ENCODE measurements at regions not wholly inside any gene's neighbourhood (a gene's known extent, or its start where the extent isn't known, plus 50 kb on each side); places are given as distances from the start of the nearest gene placed in this dataset.
"Not testable (repeated sequence)": the region's sequence is repeated elsewhere in the genome, so short reads cannot be mapped to it uniquely, and the experiment has no call there.

GRCh38 chr7:25672496-25672895, 444.2 kb upstream of the NPVF start:
- no peak for DNase-seq

DNA sequence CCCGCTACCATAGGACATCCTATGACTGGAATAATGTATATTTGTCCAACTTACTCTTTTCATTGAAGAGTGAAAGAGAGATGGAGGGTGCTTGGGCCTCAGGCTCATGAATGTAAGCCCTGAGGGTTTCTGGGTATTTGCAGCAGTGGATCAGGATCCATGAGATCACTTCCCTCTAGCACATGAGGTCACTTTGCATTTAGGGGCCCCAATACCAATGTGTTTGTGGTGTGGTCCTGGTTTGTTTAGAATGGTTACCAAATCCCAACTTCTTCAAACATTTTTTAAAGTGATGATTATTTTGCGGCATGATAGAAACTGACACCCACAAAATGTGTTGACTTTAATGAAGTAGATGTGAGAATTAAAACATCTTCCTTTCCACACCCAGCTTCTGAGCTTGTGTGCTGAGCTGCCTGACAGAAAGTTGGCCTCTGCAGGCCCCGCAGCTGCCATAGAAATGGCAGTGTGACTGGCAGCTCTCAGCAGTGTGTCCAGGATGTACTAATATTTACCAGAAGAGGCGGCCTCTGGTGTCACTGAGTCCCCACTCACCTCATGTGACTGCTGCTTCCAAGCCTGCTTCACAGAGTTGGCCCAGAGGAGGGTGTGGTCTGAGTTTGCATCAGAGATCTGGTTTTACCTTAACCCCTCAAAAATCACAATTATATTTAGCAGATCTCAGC, 447.6 kb upstream of the NPVF start:
- no peak for DNase-seq

- DNase-seq, result no peak
These were observed 449.3 kb upstream of the NPVF start for GRCh38 chr7:25677595-25677994.

DNA sequence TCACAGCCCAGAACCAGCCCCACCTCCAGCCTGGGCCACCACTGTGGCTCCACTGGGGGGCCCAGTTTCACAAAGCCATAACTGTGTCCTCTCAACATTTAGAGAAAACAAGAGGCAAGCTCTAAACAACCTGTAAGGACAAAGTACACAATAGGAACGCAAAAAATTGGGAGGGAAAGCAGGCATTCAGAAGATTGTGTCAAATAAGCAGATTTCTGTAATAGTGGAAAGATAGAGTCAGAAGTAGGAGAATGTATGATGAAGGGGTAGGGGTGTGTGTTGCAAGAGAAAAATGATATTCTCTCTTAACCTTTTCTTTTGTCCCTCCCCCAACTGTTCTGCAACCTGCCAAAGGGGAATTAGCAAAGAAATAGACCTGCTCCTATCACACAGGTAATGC, 449.9 kb upstream of the NPVF start:
- DNase-seq, result no peak

GRCh38 chr7:25680636-25681035, 452.4 kb upstream of the NPVF start:
- no peak for DNase-seq

- no peak for DNase-seq
These were observed 456.1 kb upstream of the NPVF start for GRCh38 chr7:25684360-25684759.

DNA sequence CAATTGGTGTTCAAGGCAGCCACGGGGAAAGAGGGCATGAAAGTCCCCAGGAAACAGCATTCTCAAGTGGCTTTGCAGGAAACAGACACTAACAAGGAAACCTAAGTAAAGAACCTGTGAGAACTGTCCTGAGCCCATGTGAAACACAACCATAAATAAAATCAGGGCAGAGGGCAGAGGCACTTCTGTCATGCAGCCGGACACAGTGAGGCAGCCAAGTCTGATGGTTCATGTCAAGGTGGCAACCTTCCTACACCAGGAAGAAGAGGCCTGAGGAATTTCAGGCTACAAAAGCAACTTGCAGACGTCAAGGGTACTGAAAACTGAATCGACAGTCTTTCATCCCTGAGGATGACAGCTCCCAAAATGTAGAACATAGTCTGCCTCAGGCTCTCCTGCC, 458.2 kb upstream of the NPVF start:
- no peak for DNase-seq

- no peak for DNase-seq
These were observed 457.8 kb upstream of the NFE2L3 start for GRCh38 chr7:25694211-25694610.

DNA sequence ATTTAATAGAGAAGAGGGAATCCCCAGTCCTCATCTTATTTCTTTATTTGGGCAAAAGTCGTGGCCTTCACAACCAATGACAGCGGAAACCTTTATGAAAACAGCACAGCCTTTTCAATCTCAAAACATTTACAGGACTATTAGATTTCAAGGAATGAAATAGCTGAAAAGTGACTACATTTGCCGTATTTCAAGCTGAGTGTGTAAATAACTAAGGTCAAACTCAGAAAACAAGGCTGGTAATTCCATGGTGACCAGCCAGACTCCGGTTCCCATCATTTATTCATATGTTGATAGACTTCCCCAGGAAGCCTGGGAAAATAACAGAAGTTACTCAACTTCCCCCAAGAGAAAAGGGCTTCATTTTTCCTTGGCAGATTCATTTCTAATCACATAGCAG, 457.3 kb upstream of the NFE2L3 start:
- DNase-seq, result no peak

DNA sequence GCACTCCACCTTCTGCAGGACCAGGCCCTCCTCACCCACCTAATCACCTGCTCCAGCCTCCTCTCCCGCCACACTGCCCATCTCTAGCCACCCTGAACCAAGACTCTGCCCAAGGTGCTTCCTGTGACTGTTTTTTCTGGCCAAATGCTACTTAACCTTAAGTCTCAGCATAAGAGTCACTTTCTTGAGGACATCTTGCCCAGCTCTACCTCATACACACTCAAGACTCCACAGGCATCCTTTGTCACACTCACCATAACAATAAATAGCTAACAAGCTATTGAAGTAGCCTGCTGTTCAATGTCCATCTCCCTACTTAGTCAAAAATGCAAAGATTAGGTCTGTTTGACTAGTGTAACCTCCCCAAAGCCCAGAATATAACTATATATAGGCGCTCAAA, 455.4 kb upstream of the NFE2L3 start:
- no peak for DNase-seq

DNA sequence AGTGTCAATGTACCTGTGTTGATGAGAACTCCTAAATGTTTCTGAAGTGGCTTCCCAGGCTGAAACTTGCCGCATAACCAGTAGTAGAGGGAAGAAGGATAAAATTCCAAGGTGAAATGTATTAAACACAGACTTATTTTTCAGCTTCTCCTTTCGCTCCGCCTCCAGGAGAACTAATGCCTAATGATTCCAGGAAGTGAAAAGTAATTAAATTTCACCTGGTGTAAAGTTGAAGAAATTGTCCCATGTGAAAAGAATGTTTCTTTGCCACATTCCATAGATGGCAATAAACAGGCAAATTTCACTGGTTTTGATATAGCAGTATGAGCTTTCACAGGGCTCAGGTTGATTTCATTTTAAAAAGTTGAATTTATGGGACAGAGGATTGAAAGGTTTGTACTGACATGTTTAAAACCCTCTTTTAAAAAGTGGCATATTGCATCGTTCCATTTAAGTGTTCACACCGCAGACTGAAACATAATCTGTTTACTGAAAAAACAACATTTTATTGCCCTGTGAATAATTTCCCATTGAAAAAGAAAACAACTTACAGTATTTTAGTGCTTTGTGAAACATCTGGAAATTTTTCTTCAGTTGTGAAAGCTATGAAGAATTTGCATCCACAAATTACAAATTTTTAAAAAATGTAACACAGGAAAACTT, 453.4 kb upstream of the NFE2L3 start:
- DNase-seq, result no peak

- DNase-seq, result not testable (repeated sequence)
These were observed 451.9 kb upstream of the NFE2L3 start for GRCh38 chr7:25700141-25700540.

DNA sequence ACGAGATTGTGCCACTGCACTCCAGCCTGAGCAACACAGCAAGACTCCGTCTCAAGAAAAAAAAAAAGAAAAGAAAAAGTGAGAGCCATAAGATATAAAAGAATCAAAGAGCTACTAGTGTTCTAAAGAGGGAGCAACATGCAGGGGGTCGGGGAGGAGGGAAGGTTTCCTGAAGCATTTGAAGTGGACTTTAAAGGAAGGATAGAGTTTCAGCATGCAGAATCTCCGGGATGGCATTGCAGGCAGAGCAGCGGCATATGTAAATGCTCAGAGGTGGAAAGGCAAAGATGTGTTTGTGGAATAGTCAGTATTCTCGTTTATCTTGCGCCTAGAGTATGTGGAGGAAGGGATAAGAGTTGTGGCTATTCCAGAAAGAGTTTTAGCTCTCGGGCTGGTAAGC, 447.6 kb upstream of the NFE2L3 start:
- no peak for DNase-seq

DNA sequence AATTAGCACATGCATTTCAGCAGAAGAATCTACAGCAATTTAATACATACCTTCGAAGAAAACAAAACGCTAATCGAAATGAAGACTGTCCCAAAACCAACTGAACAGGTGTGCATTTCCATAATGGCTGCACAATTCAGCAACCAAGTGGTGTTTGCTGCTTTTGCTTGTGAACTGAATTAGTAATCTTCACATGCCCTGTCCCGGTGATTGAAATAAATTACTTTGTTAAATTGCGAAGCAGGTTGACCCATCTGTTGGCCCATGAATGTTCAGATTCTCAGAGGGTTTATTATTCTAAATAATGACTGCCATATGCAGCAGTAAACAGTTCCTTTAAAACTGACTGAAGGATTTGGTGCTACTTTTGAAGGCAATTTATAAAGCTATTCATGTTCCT, 445.2 kb upstream of the NFE2L3 start:
- DNase-seq, result no peak

GRCh38 chr7:25707768-25708620, 444.0 kb upstream of the NFE2L3 start:
- DNase-seq, result no peak

DNA sequence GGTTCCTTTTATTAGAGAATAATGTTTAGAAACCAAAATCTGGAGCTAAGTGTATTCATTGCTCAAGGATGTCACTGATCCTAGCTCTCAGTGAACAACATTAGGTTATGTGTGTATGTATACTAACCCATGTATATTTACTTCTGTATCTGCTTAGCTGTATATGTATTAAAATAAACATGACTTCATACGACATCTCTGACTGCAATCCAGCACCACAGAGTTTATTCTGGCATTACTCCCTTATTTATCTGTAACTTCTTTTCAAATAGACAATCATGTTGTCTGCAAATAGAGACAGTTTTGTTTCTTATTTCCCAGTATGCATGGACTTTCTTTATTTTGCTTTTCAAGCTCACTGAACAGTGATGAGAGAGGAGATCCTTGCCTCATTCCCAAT, 441.0 kb upstream of the NFE2L3 start:
- DNase-seq, result no peak

GRCh38 chr7:25711940-25712339, 440.1 kb upstream of the NFE2L3 start:
- DNase-seq, result no peak

DNA sequence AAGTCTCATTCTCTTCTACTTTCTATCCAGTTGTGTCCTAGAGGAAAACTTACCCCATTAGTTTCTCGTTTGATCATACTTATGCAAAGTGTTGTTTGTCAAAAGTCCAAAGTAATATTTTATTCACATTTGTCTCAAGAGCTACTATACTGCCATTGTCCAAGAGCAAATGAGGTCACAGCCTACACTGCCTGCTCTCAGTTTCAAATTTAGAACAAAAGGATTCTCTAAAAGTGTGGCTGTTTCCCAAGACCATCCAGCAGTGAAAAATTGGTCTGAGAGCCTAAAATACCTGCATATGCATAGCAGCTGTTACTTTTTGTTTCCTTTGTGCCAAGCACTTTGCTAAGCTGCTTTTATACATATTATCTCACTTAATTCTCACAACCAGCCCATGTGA, 439.5 kb upstream of the NFE2L3 start:
- DNase-seq, result no peak

DNA sequence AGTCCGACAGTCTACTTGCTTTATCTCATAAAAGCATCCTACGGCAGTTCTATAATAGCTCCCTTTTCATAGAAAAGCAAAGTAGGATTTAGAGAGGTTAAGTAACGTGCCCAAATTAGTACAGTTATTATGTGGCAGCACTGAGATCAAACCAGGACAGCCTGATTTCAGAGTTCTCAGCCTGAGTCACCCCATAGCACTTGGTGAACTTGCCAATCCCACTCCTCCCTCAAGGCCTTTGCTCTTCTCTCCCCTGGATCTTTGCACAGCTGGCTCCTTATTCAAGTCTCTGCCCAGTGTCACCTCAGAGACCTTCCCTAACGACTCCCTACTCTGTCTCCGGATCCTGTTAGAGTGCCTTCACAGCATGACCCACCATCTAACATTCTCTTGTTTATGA, 438.0 kb upstream of the NFE2L3 start:
- DNase-seq, result no peak

DNA sequence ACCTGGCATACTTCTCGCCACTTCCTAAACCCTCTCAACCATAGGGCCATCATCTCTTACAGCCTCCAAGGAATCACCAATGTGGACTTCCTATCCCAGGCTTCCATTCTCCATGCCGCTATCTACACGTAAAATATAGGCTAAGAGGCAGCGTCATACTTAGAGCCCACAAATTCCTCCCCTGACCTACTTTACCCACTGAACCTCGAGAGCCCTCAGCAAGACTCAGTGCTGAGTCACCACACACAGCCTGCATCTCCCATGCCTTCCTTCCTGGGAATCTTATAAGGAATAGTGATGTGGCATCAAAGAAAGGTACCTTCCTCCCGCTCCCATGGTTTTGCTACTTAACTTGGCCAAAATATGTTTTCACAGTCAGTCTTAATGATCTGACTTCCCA, 435.6 kb upstream of the NFE2L3 start:
- DNase-seq, result no peak

- DNase-seq, result no peak
These were observed 433.4 kb upstream of the NFE2L3 start for GRCh38 chr7:25718596-25718995.

GRCh38 chr7:25719190-25719896, 432.7 kb upstream of the NFE2L3 start:
- no peak for DNase-seq

DNA sequence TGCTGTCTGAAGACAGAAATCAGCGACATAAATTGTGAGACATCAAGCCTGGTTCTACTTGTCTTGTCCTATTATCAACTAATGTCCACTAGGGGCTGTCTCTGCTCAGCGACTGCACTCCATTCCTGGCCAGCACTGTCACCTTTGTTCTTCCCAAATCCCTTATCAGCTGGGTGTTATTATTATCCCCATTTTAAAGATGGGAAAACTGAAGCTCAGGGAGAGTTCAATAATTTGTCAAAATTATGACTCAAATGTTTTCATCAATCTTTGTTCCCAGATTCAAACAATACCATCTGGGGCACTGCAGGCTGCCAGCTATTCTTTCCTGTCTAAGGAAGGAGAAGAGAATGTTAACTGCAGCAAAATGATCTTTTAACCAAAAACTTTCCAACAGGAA, 431.6 kb upstream of the NFE2L3 start:
- DNase-seq, result no peak
